ENCODE measurements at regions not wholly inside any gene's neighbourhood (a gene's known extent, or its start where the extent isn't known, plus 50 kb on each side); places are given as distances from the start of the nearest gene placed in this dataset.

GRCh38 chr4:156251373-156252065 lies 297.9 kb upstream of the CTSO start:
- TF ChIP-seq, protein P1, sequence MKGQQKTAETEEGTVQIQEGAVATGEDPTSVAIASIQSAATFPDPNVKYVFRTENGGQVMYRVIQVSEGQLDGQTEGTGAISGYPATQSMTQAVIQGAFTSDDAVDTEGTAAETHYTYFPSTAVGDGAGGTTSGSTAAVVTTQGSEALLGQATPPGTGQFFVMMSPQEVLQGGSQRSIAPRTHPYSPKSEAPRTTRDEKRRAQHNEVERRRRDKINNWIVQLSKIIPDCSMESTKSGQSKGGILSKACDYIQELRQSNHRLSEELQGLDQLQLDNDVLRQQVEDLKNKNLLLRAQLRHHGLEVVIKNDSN (IDR thresholded peaks at IDR 0.05): no peak
- TF ChIP-seq ZBTB7A (IDR thresholded peaks at IDR 0.05; ENCODE audit: low read depth): no peak
- TF ChIP-seq YY1 (IDR thresholded peaks at IDR 0.05; ENCODE audit: low read depth): no peak
- no peak for TF ChIP-seq TAF1 (IDR thresholded peaks at IDR 0.05; ENCODE audit: low read depth)
- TF ChIP-seq NFIC (IDR thresholded peaks at IDR 0.05): no peak
- no peak for TF ChIP-seq CEBPB (IDR thresholded peaks at IDR 0.05)
- TF ChIP-seq EGR1 (IDR thresholded peaks at IDR 0.05): no peak
- no peak for TF ChIP-seq RAD21 (IDR thresholded peaks at IDR 0.05; ENCODE audit: low read depth)
- TF ChIP-seq REST (IDR thresholded peaks at IDR 0.05; ENCODE audit: low read depth): no peak
- TF ChIP-seq MAX (IDR thresholded peaks at IDR 0.05): no peak
- no peak for TF ChIP-seq FOXM1 (IDR thresholded peaks at IDR 0.05; ENCODE audit: borderline replicate concordance, low read depth)
- no peak for TF ChIP-seq TCF12 (IDR thresholded peaks at IDR 0.05; ENCODE audit: low read depth)
- TF ChIP-seq CREB1 (IDR thresholded peaks at IDR 0.05; ENCODE audit: low read depth): no peak
- no peak for TF ChIP-seq EP300 (IDR thresholded peaks at IDR 0.05; ENCODE audit: borderline replicate concordance)
- no peak for TF ChIP-seq TEAD4 (IDR thresholded peaks at IDR 0.05)

- TF ChIP-seq EGR1 (IDR thresholded peaks at IDR 0.05) (no peak), FOXM1 (IDR thresholded peaks at IDR 0.05; ENCODE audit: borderline replicate concordance, low read depth) (no peak), TCF12 (IDR thresholded peaks at IDR 0.05; ENCODE audit: low read depth) (no peak), EP300 (IDR thresholded peaks at IDR 0.05; ENCODE audit: borderline replicate concordance) (no peak), MAX (IDR thresholded peaks at IDR 0.05) (no peak), CREB1 (IDR thresholded peaks at IDR 0.05; ENCODE audit: low read depth) (no peak), YY1 (IDR thresholded peaks at IDR 0.05; ENCODE audit: low read depth) (no peak), CEBPB (IDR thresholded peaks at IDR 0.05) (no peak), RAD21 (IDR thresholded peaks at IDR 0.05; ENCODE audit: low read depth) (no peak), TAF1 (IDR thresholded peaks at IDR 0.05; ENCODE audit: low read depth) (no peak)
- TF ChIP-seq, protein P1 (IDR thresholded peaks at IDR 0.05): no peak
These were observed 295.3 kb upstream of the CTSO start for GRCh38 chr4:156248917-156249316.

DNA sequence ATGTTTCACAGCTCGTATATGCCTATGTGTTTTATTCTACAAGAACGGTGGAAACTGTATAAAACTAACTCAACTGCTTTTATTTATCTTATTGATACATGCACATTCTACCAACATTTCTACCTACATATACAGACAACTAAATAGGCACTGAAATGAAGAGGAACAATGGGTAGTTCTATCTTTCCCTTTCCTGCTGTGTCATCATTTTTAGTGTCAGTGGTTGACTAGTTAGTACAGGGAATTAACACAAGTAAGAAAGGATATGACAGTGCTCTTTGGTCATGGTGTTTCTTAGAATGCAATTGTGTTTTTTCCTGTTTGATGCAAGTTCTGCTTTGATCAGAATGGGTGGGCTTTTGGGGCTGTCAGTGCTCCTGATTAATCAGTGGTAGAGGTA lies 293.8 kb upstream of the CTSO start:
- TF ChIP-seq FOXM1 (IDR thresholded peaks at IDR 0.05; ENCODE audit: borderline replicate concordance, low read depth) (no peak), TEAD4 (IDR thresholded peaks at IDR 0.05) (no peak), CEBPB (IDR thresholded peaks at IDR 0.05) (no peak), RAD21 (IDR thresholded peaks at IDR 0.05; ENCODE audit: low read depth) (no peak), EGR1 (IDR thresholded peaks at IDR 0.05) (no peak), EP300 (IDR thresholded peaks at IDR 0.05; ENCODE audit: borderline replicate concordance) (no peak), ZBTB7A (IDR thresholded peaks at IDR 0.05; ENCODE audit: low read depth) (no peak), TAF1 (IDR thresholded peaks at IDR 0.05; ENCODE audit: low read depth) (no peak), REST (IDR thresholded peaks at IDR 0.05; ENCODE audit: low read depth) (no peak), TCF12 (IDR thresholded peaks at IDR 0.05; ENCODE audit: low read depth) (no peak), NFIC (IDR thresholded peaks at IDR 0.05) (no peak), YY1 (IDR thresholded peaks at IDR 0.05; ENCODE audit: low read depth) (no peak), CREB1 (IDR thresholded peaks at IDR 0.05; ENCODE audit: low read depth) (no peak)
- TF ChIP-seq, protein P1 (IDR thresholded peaks at IDR 0.05): no peak

DNA sequence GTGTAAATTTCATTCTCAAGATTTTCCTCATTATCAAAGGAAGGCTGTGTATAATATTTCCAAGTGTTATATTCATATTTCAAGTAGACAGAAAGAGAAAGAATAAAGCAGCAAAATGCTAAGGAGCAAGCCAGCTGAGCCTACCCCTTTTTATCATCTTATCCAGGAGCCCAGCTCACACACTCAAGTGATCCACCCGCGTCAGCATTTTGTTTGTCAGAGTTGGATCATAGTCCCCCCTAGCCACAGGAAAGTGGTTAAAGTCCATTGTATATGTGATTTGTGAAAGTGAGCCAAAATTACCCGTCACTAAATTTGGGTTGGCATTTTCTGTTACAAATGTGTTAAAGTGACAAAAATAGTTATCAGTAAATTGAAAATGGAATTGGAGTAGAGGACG lies 289.3 kb upstream of the CTSO start:
- TF ChIP-seq ZBTB7A (IDR thresholded peaks at IDR 0.05; ENCODE audit: low read depth) (no peak), CREB1 (IDR thresholded peaks at IDR 0.05; ENCODE audit: low read depth) (no peak), NFIC (IDR thresholded peaks at IDR 0.05) (no peak), RAD21 (IDR thresholded peaks at IDR 0.05; ENCODE audit: low read depth) (no peak), CEBPB (IDR thresholded peaks at IDR 0.05) (no peak)

DNA sequence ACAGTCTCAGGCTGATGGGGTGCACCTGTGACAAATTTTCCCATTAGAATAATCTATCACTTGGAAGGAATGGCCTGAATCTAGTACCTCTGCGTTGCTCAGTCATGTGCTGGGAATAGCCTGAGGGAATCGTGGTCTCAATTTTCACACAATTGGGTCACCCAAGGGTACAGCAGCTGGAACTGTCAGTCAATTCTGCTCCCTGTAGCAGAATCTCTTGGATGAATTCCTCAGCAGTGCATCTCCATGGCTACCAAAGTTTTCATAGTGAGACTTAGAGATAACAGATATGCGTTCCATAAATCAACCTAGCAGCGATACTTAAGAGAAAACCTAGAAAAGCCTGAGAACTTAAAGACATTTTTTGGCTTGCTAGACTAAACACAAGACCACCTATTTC lies 288.7 kb upstream of the CTSO start:
- TF ChIP-seq, protein P1 (IDR thresholded peaks at IDR 0.05): no peak
- no peak for TF ChIP-seq TCF12 (IDR thresholded peaks at IDR 0.05; ENCODE audit: low read depth)
- TF ChIP-seq EGR1 (IDR thresholded peaks at IDR 0.05): no peak
- TF ChIP-seq YY1 (IDR thresholded peaks at IDR 0.05; ENCODE audit: low read depth): no peak
- TF ChIP-seq MAX (IDR thresholded peaks at IDR 0.05): no peak
- TF ChIP-seq NFIC (IDR thresholded peaks at IDR 0.05): no peak
- no peak for TF ChIP-seq REST (IDR thresholded peaks at IDR 0.05; ENCODE audit: low read depth)
- TF ChIP-seq TAF1 (IDR thresholded peaks at IDR 0.05; ENCODE audit: low read depth): no peak
- no peak for TF ChIP-seq FOXM1 (IDR thresholded peaks at IDR 0.05; ENCODE audit: borderline replicate concordance, low read depth)
- TF ChIP-seq RAD21 (IDR thresholded peaks at IDR 0.05; ENCODE audit: low read depth): no peak

Data from Ishikawa (cell line).